HCT116 (cell line): ENCODE measurements at regions not wholly inside any gene's neighbourhood (a gene's known extent, or its start where the extent isn't known, plus 50 kb on each side); places are given as distances from the start of the nearest gene placed in this dataset.
"Not testable (repeated sequence)": the region's sequence is repeated elsewhere in the genome, so short reads cannot be mapped to it uniquely, and the experiment has no call there.

ENCODE experiments used
- ATAC-seq: fragments of 200-7000 bp; cut with Tn5 transposase; 2 replicates; pipeline ENCODE4 v1.9.1; 2020; ENCODE audit warnings: mild to moderate bottlenecking, moderate library complexity
- BruUV-seq: library from RNA; stranded (reverse); fragments of 400-500 nt; replicated peaks from 2 replicates; lab custom pipeline; 2021; lab: Mats Ljungman, UMichigan
- CTCF ChIA-PET: fragments of 300-600 bp; sonication (Branson Sonifier 250); formaldehyde crosslinking; loops from one replicate; lab custom pipeline; 2021; ENCODE audit warnings: antibody characterized with exemption; lab: Charles Lee
- POLR2A ChIA-PET: fragments of 300-600, 350-600 bp; sonication (Branson Sonifier 250); formaldehyde crosslinking; loops from one replicate; lab custom pipeline; 2021; ENCODE audit warnings: antibody characterized with exemption; lab: Charles Lee
- RAD21 ChIA-PET, 2 experiments: fragments of 300-600 bp; sonication (Branson Sonifier 250); formaldehyde crosslinking; loops; one replicate each; lab custom pipeline; 2023; ENCODE audit warnings: low total read pairs in 2 of 2; ENCODE audit not compliant: uncharacterized antibody in 2 of 2, unreplicated experiment in 2 of 2, low non-redundant PET in 1 of 2; lab: Charles Lee
- DNase-seq: peaks from one replicate; pipeline ENCODE4 v3.0.0-alpha.2; 2010; ENCODE audit warnings: low read depth, low spot score
- H2AFZ ChIP-seq: fragments of 200-600 bp; shearing (Covaris generic), sonication (generic); 2 replicates; pipeline ENCODE4 v1.6.1; 2017; ENCODE audit warnings: low read depth, mixed run types, mixed read lengths, antibody characterized with exemption, low read length; ENCODE audit not compliant: poor library complexity, severe bottlenecking
- H3K27ac ChIP-seq: 2 replicates; pipeline ENCODE4 v1.5.1; 2012; ENCODE audit warnings: low read depth, low read length
- H3K27me3 ChIP-seq: fragments of 200-600 bp; sonication (generic); 2 replicates; pipeline ENCODE4 v1.6.1; 2016; ENCODE audit warnings: mixed run types, low read length, mixed read lengths; ENCODE audit not compliant: insufficient read depth
- H3K36me3 ChIP-seq, 2 experiments: fragments of 200-500 bp in 1 of 2; fragments of 200-600 bp in 1 of 2; sonication (Bioruptor generic) in 1 of 2; sonication (generic) in 1 of 2; 2 replicates each; pipeline versions ENCODE4 v1.5.1 to v1.6.1; 2014 to 2016; ENCODE audit warnings: low read length in 2 of 2, inconsistent platforms in 1 of 2, mixed read lengths in 1 of 2, mixed run types in 1 of 2; ENCODE audit not compliant: insufficient read depth in 2 of 2, control insufficient read depth in 1 of 2
- H3K4me1 ChIP-seq, 2 experiments: fragments of 200-600 bp in 1 of 2; sonication (generic) in 1 of 2; 2 replicates each; pipeline versions ENCODE4 v1.5.1 to v1.6.1; 2012 to 2017; ENCODE audit warnings: low read length in 2 of 2, inconsistent platforms in 1 of 2, mild to moderate bottlenecking in 1 of 2, mixed read lengths in 1 of 2, mixed run types in 1 of 2, moderate library complexity in 1 of 2; ENCODE audit not compliant: insufficient read depth in 2 of 2, control insufficient read depth in 1 of 2
- H3K4me2 ChIP-seq: fragments of 200-600 bp; sonication (generic); 2 replicates; pipeline ENCODE4 v1.6.1; 2017; ENCODE audit warnings: mixed run types, low read length, mixed read lengths
- H3K4me3 ChIP-seq, 2 experiments: fragments of 200-600 bp in 1 of 2; sonication (generic) in 1 of 2; replicated peaks in 1 of 2; 2 replicates each; pipeline ENCODE4 v1.5.1; 2011 to 2016; ENCODE audit warnings: low read length in 2 of 2, control low read depth in 1 of 2, low read depth in 1 of 2, mild to moderate bottlenecking in 1 of 2, mixed read lengths in 1 of 2, mixed run types in 1 of 2
- H3K79me2 ChIP-seq: fragments of 200-600 bp; sonication (generic); 2 replicates; pipeline ENCODE4 v1.6.1; 2017; ENCODE audit warnings: mild to moderate bottlenecking, mixed run types, low read length, moderate library complexity, mixed read lengths; ENCODE audit not compliant: insufficient read depth
- H3K9ac ChIP-seq: fragments of 200-600 bp; sonication (generic); 2 replicates; pipeline ENCODE4 v1.6.1; 2016; ENCODE audit warnings: low read length, mixed read lengths
- H3K9me2 ChIP-seq: fragments of 200-600 bp; sonication (generic), shearing (Covaris generic); 2 replicates; pipeline ENCODE4 v1.6.1; 2017; ENCODE audit warnings: mixed run types, mild to moderate bottlenecking, moderate library complexity; ENCODE audit not compliant: insufficient read depth
- H3K9me3 ChIP-seq, 2 experiments: fragments of 200-500 bp in 1 of 2; fragments of 200-600 bp in 1 of 2; sonication (Bioruptor generic) in 1 of 2; sonication (generic) in 1 of 2; 2 replicates each; pipeline ENCODE4 v1.6.1; 2014 to 2017; ENCODE audit warnings: low read length in 2 of 2, mixed read lengths in 2 of 2, inconsistent platforms in 1 of 2, low read depth in 1 of 2, mild to moderate bottlenecking in 1 of 2, mixed run types in 1 of 2, moderate library complexity in 1 of 2; ENCODE audit not compliant: control insufficient read depth in 1 of 2, insufficient read depth in 1 of 2
- H4K20me1 ChIP-seq: fragments of 200-600 bp; sonication (generic), shearing (Covaris generic); 2 replicates; pipeline ENCODE4 v1.6.1; 2017; ENCODE audit warnings: mixed run types, mild to moderate bottlenecking, moderate library complexity; ENCODE audit not compliant: insufficient read depth
- CBX3 ChIP-seq: IDR thresholded peaks from 2 replicates; pipeline ENCODE4 v1.6.1; 2012; ENCODE audit warnings: low read depth
- REST ChIP-seq: IDR thresholded peaks from 2 replicates; pipeline ENCODE4 v1.6.1; 2012; ENCODE audit warnings: low read depth
- SP1 ChIP-seq: IDR thresholded peaks from 2 replicates; pipeline ENCODE4 v1.6.1; 2012; ENCODE audit warnings: low read depth
- intact Hi-C: fragments of 100-400 bp; cut with micrococcal nuclease; formaldehyde crosslinking; loops from 2 replicates; pipeline ENCODE4 v1.10.0; 2022

- H3K27me3 ChIP-seq, H3K4me3 ChIP-seq, H4K20me1 ChIP-seq, H3K9me2 ChIP-seq, RAD21 ChIA-PET, intact Hi-C loops, POLR2A ChIA-PET, H3K4me2 ChIP-seq, H3K27ac ChIP-seq, H2AFZ ChIP-seq, H3K36me3 ChIP-seq, DNase-seq, H3K79me2 ChIP-seq, H3K4me1 ChIP-seq, H3K9ac ChIP-seq, H3K9me3 ChIP-seq, CTCF ChIA-PET, ATAC-seq, BruUV-seq: not testable (repeated sequence)
These were observed 426.5 kb upstream of the RGS18 start for GRCh38 chr1:191731608-191732302.

GRCh38 chr1:191734321-191734720 is 423.9 kb upstream of the RGS18 start:
- H4K20me1 ChIP-seq: no peaks in the 10 kb centered on the region
- no peak for DNase-seq
- no peaks in the 10 kb centered on the region for H3K9me2 ChIP-seq
- H3K4me1 ChIP-seq: no peaks in the 10 kb centered on the region
- CTCF ChIA-PET: no interaction called here
- no peak for ATAC-seq
- no peaks in the 10 kb centered on the region for H3K27me3 ChIP-seq
- RAD21 ChIA-PET: no interaction called here
- H3K27ac ChIP-seq: no peak overlapping the region
- TF ChIP-seq REST (no peak), SP1 (no peak), CBX3 (no peak)
- peak overlapping the region; percentile 45 for H2AFZ ChIP-seq
- POLR2A ChIA-PET: no interaction called here
- H3K36me3 ChIP-seq: no peaks in the 10 kb centered on the region
- no peak overlapping the region for H3K4me3 ChIP-seq
- H3K4me2 ChIP-seq: no peak overlapping the region
- intact Hi-C loops: no loop called here
- H3K9me3 ChIP-seq: no peaks in the 10 kb centered on the region
- H3K79me2 ChIP-seq: no peaks in the 10 kb centered on the region
- H3K9ac ChIP-seq: no peak overlapping the region
- no TSS peak for BruUV-seq
